ENCODE measurements at regions not wholly inside any gene's neighbourhood (a gene's known extent, or its start where the extent isn't known, plus 50 kb on each side); places are given as distances from the start of the nearest gene placed in this dataset.
A peak's percentile ranks its signal among the peaks of the same experiment; 100 is the strongest.

DNA sequence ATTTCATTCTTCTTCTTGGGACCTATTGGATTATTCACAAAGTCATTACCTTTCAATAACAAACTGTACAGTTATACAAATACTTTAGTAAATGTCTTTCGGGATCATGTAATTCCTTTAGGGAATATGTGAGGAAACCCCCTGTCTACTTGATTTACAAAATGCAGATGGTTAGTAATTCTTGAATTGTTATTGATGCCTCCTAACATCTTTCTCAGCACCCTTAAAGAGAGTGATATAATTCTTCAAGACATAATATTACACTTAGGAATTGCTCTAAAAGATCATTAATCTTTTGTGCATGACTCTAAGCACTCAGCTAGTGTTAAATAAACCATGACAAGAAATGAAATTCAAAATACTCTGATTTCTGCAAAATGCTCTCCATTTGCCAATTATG is 988.1 kb upstream of the HS3ST1 start:
- Histone ChIP-seq H3K27ac (ENCODE audit: low read length) (no peak overlapping the region), H3F3A (ENCODE audit: insufficient read depth, low read length) (no peaks in the 10 kb centered on the region), H3K9me2 (replicated peaks; ENCODE audit: insufficient read depth, low read length) (no peaks in the 10 kb centered on the region), H3K4me3 (ENCODE audit: low read length) (no peak overlapping the region), H3K36me3 (replicated peaks; ENCODE audit: insufficient read depth, low read length) (no peaks in the 10 kb centered on the region), H3K9ac (ENCODE audit: low read length) (no peak overlapping the region), H3K9me3 (replicated peaks; ENCODE audit: insufficient read depth, low read length) (no peaks in the 10 kb centered on the region), H3K4me2 (ENCODE audit: low read depth, low read length) (no peak overlapping the region), H3K79me2 (ENCODE audit: low read length) (no peaks in the 10 kb centered on the region), H3K27me3 (replicated peaks; ENCODE audit: insufficient read depth, low read length) (no peaks in the 10 kb centered on the region), H2AFZ (ENCODE audit: low read length) (no peak overlapping the region), H4K20me1 (ENCODE audit: insufficient read depth, low read length) (no peaks in the 10 kb centered on the region), H3K4me1 (ENCODE audit: low read length) (no peaks in the 10 kb centered on the region)
- TF ChIP-seq EZH2 (optimal IDR thresholded peaks at IDR 0.05; ENCODE audit: low read depth, low read length) (no peak), EZH2phosphoT487 (IDR thresholded peaks at IDR 0.05; ENCODE audit: low read length) (no peak)
- no peak for DNase-seq

DNA sequence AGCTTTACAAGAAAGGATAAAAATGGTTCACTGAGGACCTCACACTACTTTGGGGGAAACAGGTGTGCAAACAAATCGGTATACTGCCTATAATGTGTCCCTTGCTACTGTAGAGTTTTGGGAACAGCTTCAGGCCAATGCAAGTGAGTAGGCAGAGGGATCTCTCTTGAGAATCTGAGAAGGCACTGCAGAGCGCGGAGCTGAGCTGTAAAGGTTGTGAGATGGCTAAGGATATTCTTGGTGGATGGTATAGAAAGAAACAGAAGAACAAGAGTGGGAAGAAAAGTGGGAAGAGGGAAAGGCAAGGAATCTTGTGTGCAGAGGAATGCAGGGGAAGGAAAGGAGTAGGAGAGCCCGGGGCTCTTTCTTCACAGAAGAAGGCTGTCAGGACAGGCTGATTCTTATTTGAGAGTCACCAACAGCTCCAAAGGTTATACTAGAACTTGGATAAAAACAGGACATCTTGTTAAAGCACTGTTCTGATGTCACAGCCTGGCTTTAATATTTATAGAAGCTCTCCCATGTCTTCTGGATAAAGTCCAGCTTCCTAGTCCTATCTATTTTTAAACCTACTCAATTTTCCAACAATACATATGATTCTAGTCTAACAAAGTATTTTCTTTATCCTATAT is 985.6 kb upstream of the HS3ST1 start:
- H3K4me2 ChIP-seq (ENCODE audit: low read depth, low read length) = no peak overlapping the region
- no peaks in the 10 kb centered on the region for H3F3A ChIP-seq (ENCODE audit: insufficient read depth, low read length)
- no peaks in the 10 kb centered on the region for H3K79me2 ChIP-seq (ENCODE audit: low read length)
- H3K36me3 ChIP-seq (replicated peaks; ENCODE audit: insufficient read depth, low read length) = no peaks in the 10 kb centered on the region
- H3K27me3 ChIP-seq (replicated peaks; ENCODE audit: insufficient read depth, low read length) = no peaks in the 10 kb centered on the region
- no peak overlapping the region for H3K27ac ChIP-seq (ENCODE audit: low read length)
- no peak overlapping the region for H3K4me3 ChIP-seq (ENCODE audit: low read length)
- H3K9ac ChIP-seq (ENCODE audit: low read length) = no peak overlapping the region
- H2AFZ ChIP-seq (ENCODE audit: low read length) = no peak overlapping the region
- TF ChIP-seq EZH2 (optimal IDR thresholded peaks at IDR 0.05; ENCODE audit: low read depth, low read length) (no peak), EZH2phosphoT487 (IDR thresholded peaks at IDR 0.05; ENCODE audit: low read length) (no peak)
- TF ChIP-seq, protein P1, sequence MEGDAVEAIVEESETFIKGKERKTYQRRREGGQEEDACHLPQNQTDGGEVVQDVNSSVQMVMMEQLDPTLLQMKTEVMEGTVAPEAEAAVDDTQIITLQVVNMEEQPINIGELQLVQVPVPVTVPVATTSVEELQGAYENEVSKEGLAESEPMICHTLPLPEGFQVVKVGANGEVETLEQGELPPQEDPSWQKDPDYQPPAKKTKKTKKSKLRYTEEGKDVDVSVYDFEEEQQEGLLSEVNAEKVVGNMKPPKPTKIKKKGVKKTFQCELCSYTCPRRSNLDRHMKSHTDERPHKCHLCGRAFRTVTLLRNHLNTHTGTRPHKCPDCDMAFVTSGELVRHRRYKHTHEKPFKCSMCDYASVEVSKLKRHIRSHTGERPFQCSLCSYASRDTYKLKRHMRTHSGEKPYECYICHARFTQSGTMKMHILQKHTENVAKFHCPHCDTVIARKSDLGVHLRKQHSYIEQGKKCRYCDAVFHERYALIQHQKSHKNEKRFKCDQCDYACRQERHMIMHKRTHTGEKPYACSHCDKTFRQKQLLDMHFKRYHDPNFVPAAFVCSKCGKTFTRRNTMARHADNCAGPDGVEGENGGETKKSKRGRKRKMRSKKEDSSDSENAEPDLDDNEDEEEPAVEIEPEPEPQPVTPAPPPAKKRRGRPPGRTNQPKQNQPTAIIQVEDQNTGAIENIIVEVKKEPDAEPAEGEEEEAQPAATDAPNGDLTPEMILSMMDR (IDR thresholded peaks at IDR 0.05; ENCODE audit: low read length) = no peak
- no peaks in the 10 kb centered on the region for H3K9me2 ChIP-seq (replicated peaks; ENCODE audit: insufficient read depth, low read length)
- DNase-seq = no peak
- H3K4me1 ChIP-seq (ENCODE audit: low read length) = no peaks in the 10 kb centered on the region
- no peaks in the 10 kb centered on the region for H4K20me1 ChIP-seq (ENCODE audit: insufficient read depth, low read length)
- no peaks in the 10 kb centered on the region for H3K9me3 ChIP-seq (replicated peaks; ENCODE audit: insufficient read depth, low read length)

DNA sequence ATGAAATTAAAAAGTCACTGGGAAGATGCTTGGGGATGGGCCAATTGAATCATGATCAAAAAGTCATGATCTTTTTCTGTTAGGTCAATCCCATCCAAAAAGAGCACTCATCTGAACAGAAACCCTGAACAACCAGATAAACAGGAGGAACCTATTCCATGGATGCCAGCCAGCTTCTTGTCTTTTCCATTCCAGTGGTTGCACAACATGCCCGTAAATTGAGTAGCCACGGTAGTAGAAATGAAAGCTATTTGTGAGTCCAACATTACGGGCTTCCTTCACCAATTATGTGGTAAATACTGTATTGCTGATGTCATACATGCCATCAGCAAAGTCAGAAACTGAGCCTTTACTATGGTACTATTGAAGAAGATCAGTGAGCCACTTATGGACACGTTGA is 982.4 kb upstream of the HS3ST1 start:
- H3F3A ChIP-seq (ENCODE audit: insufficient read depth, low read length) = no peaks in the 10 kb centered on the region
- H3K4me2 ChIP-seq (ENCODE audit: low read depth, low read length) = no peak overlapping the region
- H3K27me3 ChIP-seq (replicated peaks; ENCODE audit: insufficient read depth, low read length) = no peaks in the 10 kb centered on the region
- H4K20me1 ChIP-seq (ENCODE audit: insufficient read depth, low read length) = no peaks in the 10 kb centered on the region
- H3K27ac ChIP-seq (ENCODE audit: low read length) = no peak overlapping the region
- no peak overlapping the region for H3K4me3 ChIP-seq (ENCODE audit: low read length)
- no peaks in the 10 kb centered on the region for H3K36me3 ChIP-seq (replicated peaks; ENCODE audit: insufficient read depth, low read length)
- H3K9ac ChIP-seq (ENCODE audit: low read length) = no peak overlapping the region
- no peak overlapping the region for H2AFZ ChIP-seq (ENCODE audit: low read length)
- no peaks in the 10 kb centered on the region for H3K79me2 ChIP-seq (ENCODE audit: low read length)
- no peaks in the 10 kb centered on the region for H3K4me1 ChIP-seq (ENCODE audit: low read length)
- DNase-seq = no peak
- TF ChIP-seq EZH2 (optimal IDR thresholded peaks at IDR 0.05; ENCODE audit: low read depth, low read length) = no peak
- TF ChIP-seq, protein P1 (IDR thresholded peaks at IDR 0.05; ENCODE audit: low read length) = no peak
- no peak for TF ChIP-seq EZH2phosphoT487 (IDR thresholded peaks at IDR 0.05; ENCODE audit: low read length)
- no peaks in the 10 kb centered on the region for H3K9me2 ChIP-seq (replicated peaks; ENCODE audit: insufficient read depth, low read length)
- no peaks in the 10 kb centered on the region for H3K9me3 ChIP-seq (replicated peaks; ENCODE audit: insufficient read depth, low read length)

DNA sequence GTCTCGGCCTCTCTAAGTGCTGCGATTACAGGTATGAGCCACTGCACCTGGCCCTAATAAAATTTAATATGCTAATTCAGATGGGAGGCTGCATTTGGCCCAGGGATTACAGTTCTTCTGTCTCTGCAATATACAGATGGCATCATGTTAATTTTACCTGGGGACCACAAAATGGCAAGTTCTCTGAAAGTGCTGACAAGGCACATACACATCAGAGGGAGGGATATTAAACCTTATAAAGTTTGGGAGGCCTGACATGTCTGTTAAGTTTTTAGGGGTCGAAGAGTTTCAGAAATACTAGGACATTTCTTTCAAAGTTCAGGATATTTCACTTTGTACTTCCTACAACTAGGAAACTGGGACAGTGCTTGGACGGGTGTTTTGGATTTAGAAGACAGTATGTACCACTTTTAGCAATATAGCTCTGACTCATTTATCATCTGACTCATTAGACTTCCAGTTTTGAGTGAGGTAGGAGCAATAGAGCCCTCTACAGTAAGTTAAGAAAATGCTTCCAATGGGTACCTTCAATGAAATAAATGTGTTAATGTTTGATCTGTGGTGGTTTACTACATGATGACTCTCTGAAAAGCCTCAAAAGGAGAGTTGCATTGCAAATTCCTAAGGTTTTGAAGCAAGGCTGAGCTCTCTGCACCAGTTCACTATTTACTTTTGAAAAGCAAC is 981.0 kb upstream of the HS3ST1 start:
- no peaks in the 10 kb centered on the region for H3K36me3 ChIP-seq (replicated peaks; ENCODE audit: insufficient read depth, low read length)
- H3K4me2 ChIP-seq (ENCODE audit: low read depth, low read length) = no peak overlapping the region
- peak; percentile 15 for DNase-seq

More for the DNA sequence above, 981.0 kb upstream of the HS3ST1 start:
- Histone ChIP-seq H3K9me2 (replicated peaks; ENCODE audit: insufficient read depth, low read length) (no peaks in the 10 kb centered on the region), H3K79me2 (ENCODE audit: low read length) (no peaks in the 10 kb centered on the region), H3K4me1 (ENCODE audit: low read length) (no peaks in the 10 kb centered on the region), H4K20me1 (ENCODE audit: insufficient read depth, low read length) (no peaks in the 10 kb centered on the region), H3K9ac (ENCODE audit: low read length) (no peak overlapping the region), H3K9me3 (replicated peaks; ENCODE audit: insufficient read depth, low read length) (no peaks in the 10 kb centered on the region), H3K27me3 (replicated peaks; ENCODE audit: insufficient read depth, low read length) (no peaks in the 10 kb centered on the region), H2AFZ (ENCODE audit: low read length) (no peak overlapping the region), H3F3A (ENCODE audit: insufficient read depth, low read length) (no peaks in the 10 kb centered on the region), H3K27ac (ENCODE audit: low read length) (no peak overlapping the region), H3K4me3 (ENCODE audit: low read length) (no peak overlapping the region)
- no peak for TF ChIP-seq EZH2phosphoT487 (IDR thresholded peaks at IDR 0.05; ENCODE audit: low read length)
- TF ChIP-seq, protein P1 (IDR thresholded peaks at IDR 0.05; ENCODE audit: low read length) = peak; percentile 19
